ENCODE measurements at regions not wholly inside any gene's neighbourhood (a gene's known extent, or its start where the extent isn't known, plus 50 kb on each side); places are given as distances from the start of the nearest gene placed in this dataset.
"Not testable (repeated sequence)": the region's sequence is repeated elsewhere in the genome, so short reads cannot be mapped to it uniquely, and the experiment has no call there.

DNA sequence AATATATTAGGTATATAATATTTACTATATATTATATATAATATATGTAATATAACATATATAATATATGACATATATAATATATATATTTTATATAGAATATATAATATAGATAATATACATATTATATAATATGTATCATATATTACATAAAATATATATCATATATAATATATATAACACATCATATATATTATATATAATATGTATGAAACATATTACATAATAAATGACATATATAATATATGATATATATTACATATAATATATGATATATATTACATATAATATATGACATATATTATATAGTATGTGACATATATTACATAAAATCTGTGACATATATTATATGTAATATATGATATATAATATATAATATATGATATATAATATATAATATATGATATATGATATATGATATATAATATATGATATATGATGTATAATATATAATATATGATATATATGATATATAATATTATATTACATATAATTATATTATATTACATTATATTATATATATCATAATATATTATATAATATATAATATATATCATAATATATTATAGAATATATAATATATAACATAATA, 119.5 kb upstream of the RIMBP3 start:
- no peak for DNase-seq
- Histone ChIP-seq H3K4me1 (no peaks in the 10 kb centered on the region), H3K4me3 (no peak overlapping the region), H3K27ac (replicated peaks) (no peak overlapping the region), H3K27me3 (ENCODE audit: low read depth) (no peaks in the 10 kb centered on the region), H3K9me3 (replicated peaks) (no peaks in the 10 kb centered on the region), H3K36me3 (no peaks in the 10 kb centered on the region)
- TF ChIP-seq, protein P1, sequence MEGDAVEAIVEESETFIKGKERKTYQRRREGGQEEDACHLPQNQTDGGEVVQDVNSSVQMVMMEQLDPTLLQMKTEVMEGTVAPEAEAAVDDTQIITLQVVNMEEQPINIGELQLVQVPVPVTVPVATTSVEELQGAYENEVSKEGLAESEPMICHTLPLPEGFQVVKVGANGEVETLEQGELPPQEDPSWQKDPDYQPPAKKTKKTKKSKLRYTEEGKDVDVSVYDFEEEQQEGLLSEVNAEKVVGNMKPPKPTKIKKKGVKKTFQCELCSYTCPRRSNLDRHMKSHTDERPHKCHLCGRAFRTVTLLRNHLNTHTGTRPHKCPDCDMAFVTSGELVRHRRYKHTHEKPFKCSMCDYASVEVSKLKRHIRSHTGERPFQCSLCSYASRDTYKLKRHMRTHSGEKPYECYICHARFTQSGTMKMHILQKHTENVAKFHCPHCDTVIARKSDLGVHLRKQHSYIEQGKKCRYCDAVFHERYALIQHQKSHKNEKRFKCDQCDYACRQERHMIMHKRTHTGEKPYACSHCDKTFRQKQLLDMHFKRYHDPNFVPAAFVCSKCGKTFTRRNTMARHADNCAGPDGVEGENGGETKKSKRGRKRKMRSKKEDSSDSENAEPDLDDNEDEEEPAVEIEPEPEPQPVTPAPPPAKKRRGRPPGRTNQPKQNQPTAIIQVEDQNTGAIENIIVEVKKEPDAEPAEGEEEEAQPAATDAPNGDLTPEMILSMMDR (IDR thresholded peaks at IDR 0.05; ENCODE audit: borderline replicate concordance) = no peak
- intact Hi-C loops (cut with micrococcal nuclease) = no loop called here

DNA sequence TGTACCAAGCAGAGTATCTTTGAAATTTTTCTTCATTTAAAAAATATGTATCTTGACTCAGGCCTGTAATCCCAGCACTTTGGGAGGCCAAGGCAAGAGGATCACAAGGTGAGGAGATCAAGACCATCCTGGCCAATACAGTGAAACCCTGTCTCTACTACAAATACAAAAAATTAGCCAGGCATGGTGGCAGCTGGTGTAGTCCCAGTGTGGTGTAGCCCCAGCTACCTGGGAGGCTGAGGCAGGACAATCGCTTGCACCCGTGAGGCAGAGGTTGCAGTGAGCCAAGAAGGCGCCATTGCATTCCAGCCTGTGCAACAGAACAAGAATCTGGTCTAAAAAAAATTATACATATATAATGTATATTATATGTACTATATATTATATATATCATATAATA, 118.7 kb upstream of the RIMBP3 start:
- H3K36me3 ChIP-seq; intact Hi-C loops (cut with micrococcal nuclease); H3K9me3 ChIP-seq (replicated peaks); H3K4me3 ChIP-seq; H3K4me1 ChIP-seq; H3K27me3 ChIP-seq (ENCODE audit: low read depth); H3K27ac ChIP-seq (replicated peaks): not testable (repeated sequence)
- peak; percentile 79 for DNase-seq
